ENCODE measurements at regions not wholly inside any gene's neighbourhood (a gene's known extent, or its start where the extent isn't known, plus 50 kb on each side); places are given as distances from the start of the nearest gene placed in this dataset.

- no peak for DNase-seq (ENCODE audit: low spot score)
These were observed 566.0 kb upstream of the CDH18 start for GRCh38 chr5:20554001-20554400.

GRCh38 chr5:20537911-20538703 is 550.1 kb upstream of the CDH18 start:
- peak; percentile 60 for DNase-seq (ENCODE audit: low spot score)

GRCh38 chr5:20536813-20537212 is 548.8 kb upstream of the CDH18 start:
- no peak for DNase-seq (ENCODE audit: low spot score)

GRCh38 chr5:20536341-20536740 is 548.3 kb upstream of the CDH18 start:
- DNase-seq (ENCODE audit: low spot score): no peak

- DNase-seq (ENCODE audit: low spot score): no peak
These were observed 540.5 kb upstream of the CDH18 start for GRCh38 chr5:20528471-20528870.

- no peak for DNase-seq (ENCODE audit: low spot score)
These were observed 537.1 kb upstream of the CDH18 start for GRCh38 chr5:20524991-20525529.

GRCh38 chr5:20522905-20523482 is 535.0 kb upstream of the CDH18 start:
- DNase-seq (ENCODE audit: low spot score): peak; percentile 73

GRCh38 chr5:20515606-20516005 is 527.6 kb upstream of the CDH18 start:
- DNase-seq (ENCODE audit: low spot score): no peak

GRCh38 chr5:20514145-20514544 is 526.1 kb upstream of the CDH18 start:
- no peak for DNase-seq (ENCODE audit: low spot score)

GRCh38 chr5:20500546-20500945 is 512.5 kb upstream of the CDH18 start:
- no peak for DNase-seq (ENCODE audit: low spot score)

- no peak for DNase-seq (ENCODE audit: low spot score)
These were observed 510.9 kb upstream of the CDH18 start for GRCh38 chr5:20498926-20499325.

GRCh38 chr5:20498102-20498501 is 510.1 kb upstream of the CDH18 start:
- no peak for DNase-seq (ENCODE audit: low spot score)

- no peak for DNase-seq (ENCODE audit: low spot score)
These were observed 509.4 kb upstream of the CDH18 start for GRCh38 chr5:20497356-20497755.

- peak; percentile 80 for DNase-seq (ENCODE audit: low spot score)
These were observed 506.7 kb upstream of the CDH18 start for GRCh38 chr5:20494706-20495105.

GRCh38 chr5:20486826-20487225 is 498.8 kb upstream of the CDH18 start:
- DNase-seq (ENCODE audit: low spot score): no peak

- no peak for DNase-seq (ENCODE audit: low spot score)
These were observed 488.0 kb upstream of the CDH18 start for GRCh38 chr5:20476016-20476415.

GRCh38 chr5:20470997-20471396 is 483.0 kb upstream of the CDH18 start:
- DNase-seq (ENCODE audit: low spot score): no peak

- DNase-seq (ENCODE audit: low spot score): no peak
These were observed 481.8 kb upstream of the CDH18 start for GRCh38 chr5:20469792-20470191.

- no peak for DNase-seq (ENCODE audit: low spot score)
These were observed 481.4 kb upstream of the CDH18 start for GRCh38 chr5:20469390-20469789.

- DNase-seq (ENCODE audit: low spot score): no peak
These were observed 478.5 kb upstream of the CDH18 start for GRCh38 chr5:20466512-20466911.

- DNase-seq (ENCODE audit: low spot score): no peak
These were observed 475.2 kb upstream of the CDH18 start for GRCh38 chr5:20463206-20463605.

GRCh38 chr5:20446121-20446520 is 458.1 kb upstream of the CDH18 start:
- DNase-seq (ENCODE audit: low spot score): no peak

- peak; percentile 53 for DNase-seq (ENCODE audit: low spot score)
These were observed 457.4 kb upstream of the CDH18 start for GRCh38 chr5:20445326-20445860.
